Smooth muscle cell (in vitro differentiated cells): ENCODE measurements at regions not wholly inside any gene's neighbourhood (a gene's known extent, or its start where the extent isn't known, plus 50 kb on each side); places are given as distances from the start of the nearest gene placed in this dataset.
A peak's percentile ranks its signal among the peaks of the same experiment; 100 is the strongest.

Source experiments
- DNase-seq: peaks from one replicate; lab custom pipeline; 2025; ENCODE audit not compliant: unreplicated experiment; lab: John Stamatoyannopoulos, UW
- H2AFZ ChIP-seq: fragments of 200-600 bp; sonication (generic); 2 replicates; pipeline ENCODE4 v1.6.0; 2016; ENCODE audit warnings: antibody characterized with exemption, low read depth, mild to moderate bottlenecking
- H3F3A ChIP-seq: fragments of 200-600 bp; sonication (generic); 2 replicates; pipeline ENCODE4 v1.6.0; 2017; ENCODE audit warnings: antibody characterized with exemption, low read depth
- H3K27ac ChIP-seq: fragments of 200-600 bp; sonication (generic); 2 replicates; pipeline ENCODE4 v1.5.1; 2016; ENCODE audit warnings: low read depth, mild to moderate bottlenecking
- H3K27me3 ChIP-seq: fragments of 200-600 bp; sonication (generic); 2 replicates; pipeline ENCODE4 v1.6.1; 2016; ENCODE audit warnings: low read depth, mild to moderate bottlenecking
- H3K36me3 ChIP-seq: fragments of 200-600 bp; sonication (generic); 2 replicates; pipeline ENCODE4 v1.5.1; 2016; ENCODE audit warnings: low read depth
- H3K4me1 ChIP-seq: fragments of 200-600 bp; sonication (generic); 2 replicates; pipeline ENCODE4 v1.5.1; 2016; ENCODE audit warnings: low read depth
- H3K4me2 ChIP-seq: fragments of 200-600 bp; sonication (generic); 2 replicates; pipeline ENCODE4 v1.6.0; 2016; ENCODE audit warnings: mild to moderate bottlenecking
- H3K4me3 ChIP-seq: fragments of 200-600 bp; sonication (generic); 2 replicates; pipeline ENCODE4 v1.5.1; 2016; ENCODE audit warnings: mild to moderate bottlenecking
- H3K79me2 ChIP-seq: fragments of 200-600 bp; sonication (generic); 2 replicates; pipeline ENCODE4 v1.6.0; 2016; ENCODE audit warnings: low read depth, mild to moderate bottlenecking
- H3K9ac ChIP-seq: fragments of 200-600 bp; sonication (generic); 2 replicates; pipeline ENCODE4 v1.6.0; 2016; ENCODE audit warnings: low read depth
- H3K9me3 ChIP-seq: fragments of 200-600 bp; sonication (generic); replicated peaks from 2 replicates; pipeline ENCODE4 v1.5.1; 2016; ENCODE audit warnings: low read depth
- H4K20me1 ChIP-seq: fragments of 200-600 bp; sonication (generic); 2 replicates; pipeline ENCODE4 v1.6.0; 2016; ENCODE audit warnings: low read depth
- CTCF ChIP-seq: fragments of 200-600 bp; sonication (generic); IDR thresholded peaks from 2 replicates; pipeline ENCODE4 v1.5.1; 2017; ENCODE audit warnings: borderline replicate concordance, mild to moderate bottlenecking, antibody characterized with exemption; ENCODE audit not compliant: insufficient read depth, poor library complexity, severe bottlenecking
- WGBS: methylation state at CpG from one replicate; pipeline ENCODE4 v1.1.7; 2016; ENCODE audit warnings: low lambda C conversion rate; 5-methylcytosine and 5-hydroxymethylcytosine counted together

GRCh38 chr1:94668528-94668927 lies 127.0 kb upstream of the F3 start:
- 88% methylated on average over 3 of the region's 3 CpGs for WGBS
- H3K4me2 ChIP-seq, result no peak overlapping the region

GRCh38 chr1:94667818-94668217 lies 126.3 kb upstream of the F3 start:
- 79% methylated on average over 7 of the region's 7 CpGs for WGBS
- H3K4me3 ChIP-seq, result no peak overlapping the region
- no peak overlapping the region for H3K27ac ChIP-seq
- H3K79me2 ChIP-seq, result no peaks in the 10 kb centered on the region
- H2AFZ ChIP-seq, result no peak overlapping the region
- H3K9ac ChIP-seq, result no peak overlapping the region
- H3K27me3 ChIP-seq, result no peaks in the 10 kb centered on the region
- no peak overlapping the region for H3K4me2 ChIP-seq
- H3K36me3 ChIP-seq, result no peaks in the 10 kb centered on the region
- H4K20me1 ChIP-seq, result no peaks in the 10 kb centered on the region
- DNase-seq, result no peak
- TF ChIP-seq CTCF, result no peak
- no peaks in the 10 kb centered on the region for H3K9me3 ChIP-seq
- H3K4me1 ChIP-seq, result peaks cover 24% of the 10 kb centered on the region
- no peaks in the 10 kb centered on the region for H3F3A ChIP-seq

More at GRCh38 chr1:94668528-94668927, 127.0 kb upstream of the F3 start:
- TF ChIP-seq CTCF, result no peak
- no peak for DNase-seq
- Histone ChIP-seq H3K27ac (peak overlapping the region; percentile 84), H4K20me1 (no peaks in the 10 kb centered on the region), H3K4me1 (peaks cover 24% of the 10 kb centered on the region), H3K79me2 (no peaks in the 10 kb centered on the region), H3K27me3 (no peaks in the 10 kb centered on the region), H2AFZ (no peak overlapping the region), H3K36me3 (no peaks in the 10 kb centered on the region), H3K9me3 (no peaks in the 10 kb centered on the region), H3K4me3 (no peak overlapping the region), H3F3A (peaks cover 4% of the 10 kb centered on the region), H3K9ac (no peak overlapping the region)

GRCh38 chr1:94666797-94667196 lies 125.2 kb upstream of the F3 start:
- WGBS, result 77% methylated on average over 1 of the region's 1 CpG
- Histone ChIP-seq H3K36me3 (no peaks in the 10 kb centered on the region), H3F3A (peaks cover 5% of the 10 kb centered on the region), H3K27ac (no peak overlapping the region), H4K20me1 (no peaks in the 10 kb centered on the region), H2AFZ (peak overlapping the region; percentile 28), H3K79me2 (no peaks in the 10 kb centered on the region), H3K4me2 (no peak overlapping the region), H3K9me3 (no peaks in the 10 kb centered on the region), H3K27me3 (no peaks in the 10 kb centered on the region), H3K4me3 (no peak overlapping the region), H3K4me1 (peaks cover 29% of the 10 kb centered on the region), H3K9ac (no peak overlapping the region)
- no peak for TF ChIP-seq CTCF
- DNase-seq, result no peak

- no peak overlapping the region for H3K9ac ChIP-seq
- DNase-seq, result no peak
- no peak overlapping the region for H3K4me3 ChIP-seq
- no peaks in the 10 kb centered on the region for H3K27me3 ChIP-seq
- H3K36me3 ChIP-seq, result no peaks in the 10 kb centered on the region
- no peaks in the 10 kb centered on the region for H4K20me1 ChIP-seq
- peak overlapping the region; percentile 49 for H3K27ac ChIP-seq
- H2AFZ ChIP-seq, result peak overlapping the region; percentile 29
- no peak for TF ChIP-seq CTCF
- 72% methylated on average over 2 of the region's 2 CpGs for WGBS
- H3F3A ChIP-seq, result peaks cover 22% of the 10 kb centered on the region
- H3K79me2 ChIP-seq, result no peaks in the 10 kb centered on the region
- H3K4me2 ChIP-seq, result peak overlapping the region; percentile 40
- no peaks in the 10 kb centered on the region for H3K9me3 ChIP-seq
- peaks cover 33% of the 10 kb centered on the region for H3K4me1 ChIP-seq
Measured at GRCh38 chr1:94661431-94661932, 119.9 kb upstream of the F3 start.
